WERI-Rb-1 (cell line): ENCODE measurements at regions not wholly inside any gene's neighbourhood (a gene's known extent, or its start where the extent isn't known, plus 50 kb on each side); places are given as distances from the start of the nearest gene placed in this dataset.

ENCODE experiments used
- DNase-seq: peaks from one replicate; pipeline ENCODE4 v3.0.0-alpha.2; 2020
- H3K27ac ChIP-seq: fragments of 250-450 bp; sonication (Bioruptor Pico); 2 replicates; pipeline ENCODE4 v1.5.1; 2020; ENCODE audit warnings: mild to moderate bottlenecking, moderate library complexity
- H3K27me3 ChIP-seq: fragments of 250-450 bp; sonication (Bioruptor Pico); 2 replicates; pipeline ENCODE4 v1.5.1; 2021; ENCODE audit warnings: mild to moderate bottlenecking, low read depth, moderate library complexity; ENCODE audit not compliant: insufficient read depth, severe bottlenecking
- H3K36me3 ChIP-seq: fragments of 250-450 bp; sonication (Bioruptor Pico); 2 replicates; pipeline ENCODE4 v1.5.1; 2020; ENCODE audit warnings: mild to moderate bottlenecking, moderate library complexity
- H3K4me3 ChIP-seq: 2 replicates; pipeline ENCODE4 v1.5.1; 2011; ENCODE audit warnings: low read depth, mild to moderate bottlenecking, control low read depth, low read length
- H3K9me3 ChIP-seq: fragments of 250-450 bp; sonication (Bioruptor Pico); 2 replicates; pipeline ENCODE4 v1.5.1; 2021; ENCODE audit warnings: mild to moderate bottlenecking, moderate library complexity; ENCODE audit not compliant: severe bottlenecking
- CTCF ChIP-seq: IDR thresholded peaks from 2 replicates; pipeline ENCODE4 v1.5.1; 2011; ENCODE audit warnings: low read depth, mild to moderate bottlenecking, control low read depth, inconsistent platforms, low read length

GRCh38 chr14:26395726-26396125, 202.1 kb downstream of the NOVA1 start:
- TF ChIP-seq CTCF: no peak
- DNase-seq: no peak
- no peak overlapping the region for H3K27ac ChIP-seq

GRCh38 chr14:26394150-26394810, 203.6 kb downstream of the NOVA1 start:
- Histone ChIP-seq H3K36me3 (no peaks in the 10 kb centered on the region), H3K27me3 (no peaks in the 10 kb centered on the region), H3K27ac (no peak overlapping the region), H3K9me3 (no peaks in the 10 kb centered on the region), H3K4me3 (no peak overlapping the region)
- peak; percentile 20; the same call in 1 of the 2 replicates for TF ChIP-seq CTCF
- no peak for DNase-seq

More at GRCh38 chr14:26395726-26396125, 202.1 kb downstream of the NOVA1 start:
- no peaks in the 10 kb centered on the region for H3K27me3 ChIP-seq
- no peak overlapping the region for H3K4me3 ChIP-seq
- no peaks in the 10 kb centered on the region for H3K36me3 ChIP-seq
- H3K9me3 ChIP-seq: no peaks in the 10 kb centered on the region

GRCh38 chr14:26392498-26392897, 205.3 kb downstream of the NOVA1 start:
- H3K9me3 ChIP-seq: no peaks in the 10 kb centered on the region
- no peaks in the 10 kb centered on the region for H3K27me3 ChIP-seq
- no peaks in the 10 kb centered on the region for H3K36me3 ChIP-seq
- no peak for TF ChIP-seq CTCF
- no peak overlapping the region for H3K4me3 ChIP-seq
- no peak overlapping the region for H3K27ac ChIP-seq
- DNase-seq: no peak

- Histone ChIP-seq H3K9me3 (no peaks in the 10 kb centered on the region), H3K4me3 (no peak overlapping the region), H3K27ac (no peak overlapping the region), H3K36me3 (no peaks in the 10 kb centered on the region), H3K27me3 (no peaks in the 10 kb centered on the region)
- no peak for DNase-seq
- TF ChIP-seq CTCF: no peak
Measured at GRCh38 chr14:26389646-26390508, 208.0 kb downstream of the NOVA1 start.

- no peak overlapping the region for H3K4me3 ChIP-seq
- no peak for DNase-seq
- H3K27me3 ChIP-seq: no peaks in the 10 kb centered on the region
- H3K9me3 ChIP-seq: no peaks in the 10 kb centered on the region
- TF ChIP-seq CTCF: no peak
- H3K27ac ChIP-seq: no peak overlapping the region
- no peaks in the 10 kb centered on the region for H3K36me3 ChIP-seq
Measured at GRCh38 chr14:26385310-26385709, 212.5 kb downstream of the NOVA1 start.
